CD4-positive, alpha-beta T cell (primary cell): ENCODE measurements at regions not wholly inside any gene's neighbourhood (a gene's known extent, or its start where the extent isn't known, plus 50 kb on each side); places are given as distances from the start of the nearest gene placed in this dataset.

ENCODE experiments used
- ATAC-seq: fragments of 200-7000 bp; cut with Tn5 transposase; one replicate; pipeline ENCODE4 v1.10.0; 2022; ENCODE audit warnings: mild to moderate bottlenecking; ENCODE audit not compliant: poor library complexity
- CTCF ChIA-PET: fragments of 350-600 bp; sonication (Branson Sonifier 250); formaldehyde crosslinking; loops from one replicate; lab custom pipeline; 2021; ENCODE audit warnings: antibody characterized with exemption, inconsistent platforms; lab: Charles Lee
- POLR2A ChIA-PET: fragments of 350-600 bp; sonication (Branson Sonifier 250); formaldehyde crosslinking; loops from one replicate; lab custom pipeline; 2021; ENCODE audit warnings: antibody characterized with exemption, inconsistent platforms; lab: Charles Lee
- DNase-seq, 14 experiments: peaks; one replicate each; pipeline ENCODE4 v3.0.0-alpha.2; 2013 to 2020; ENCODE audit warnings: mixed read lengths in 2 of 14
- H3K27ac ChIP-seq, 2 donors: one replicate each; pipeline versions ENCODE4 v1.5.1 to v1.7.0; 2013; ENCODE audit warnings: low read length in 2 of 2, low read depth in 1 of 2, mild to moderate bottlenecking in 1 of 2
- H3K27me3 ChIP-seq, 2 experiments: 1 replicate in 1 of 2; 2 replicates in 1 of 2; pipeline versions ENCODE4 v1.6.1 to v1.7.0; 2013; ENCODE audit warnings: low read length in 2 of 2, control low read depth in 1 of 2, mild to moderate bottlenecking in 1 of 2, moderate library complexity in 1 of 2; ENCODE audit not compliant: insufficient read depth in 2 of 2, control insufficient read depth in 1 of 2
- H3K36me3 ChIP-seq: one replicate; pipeline ENCODE4 v1.6.1; 2013; ENCODE audit warnings: low read length, control low read depth; ENCODE audit not compliant: insufficient read depth
- H3K4me1 ChIP-seq: one replicate; pipeline ENCODE4 v1.6.1; 2013; ENCODE audit warnings: low read length, control low read depth; ENCODE audit not compliant: insufficient read depth
- H3K4me3 ChIP-seq: one replicate; pipeline ENCODE4 v1.5.1; 2013; ENCODE audit warnings: mild to moderate bottlenecking, low read length, moderate library complexity
- H3K9me3 ChIP-seq, 2 experiments: 1 replicate in 1 of 2; 2 replicates in 1 of 2; pipeline versions ENCODE4 v1.6.1 to v1.7.0; 2013; ENCODE audit warnings: low read length in 2 of 2, mild to moderate bottlenecking in 2 of 2, control low read depth in 1 of 2, moderate library complexity in 1 of 2; ENCODE audit not compliant: control insufficient read depth in 1 of 2, insufficient read depth in 1 of 2
- H3K27ac Mint-ChIP-seq: one replicate; pipeline ENCODE4 v1.8.0; 2020; ENCODE audit warnings: mixed read lengths
- H3K27me3 Mint-ChIP-seq: one replicate; pipeline ENCODE4 v1.8.0; 2021; ENCODE audit warnings: mixed read lengths
- H3K36me3 Mint-ChIP-seq: one replicate; pipeline ENCODE4 v1.8.0; 2021; ENCODE audit warnings: low read depth, mixed read lengths
- H3K4me1 Mint-ChIP-seq: one replicate; pipeline ENCODE4 v1.8.0; 2021; ENCODE audit warnings: low read depth, mixed read lengths
- H3K4me3 Mint-ChIP-seq: one replicate; pipeline ENCODE4 v1.8.0; 2020; ENCODE audit warnings: mild to moderate bottlenecking, mixed read lengths
- H3K9me3 Mint-ChIP-seq: one replicate; pipeline ENCODE4 v1.8.0; 2020; ENCODE audit warnings: mixed read lengths
- CTCF ChIP-seq: fragments of 200-600 bp; IDR thresholded peaks from one replicate; pipeline ENCODE4 v1.8.0; 2022; ENCODE audit warnings: antibody characterized with exemption, mild to moderate bottlenecking
- intact Hi-C, 2 experiments: fragments of 100-400 bp; cut with DNase I in 1 of 2; cut with micrococcal nuclease in 1 of 2; formaldehyde crosslinking; loops; one replicate each; pipeline versions ENCODE4 v1.15.1 to v1.9.0; 2023 to 2025; cut with DNase I, micrococcal nuclease

GRCh38 chr4:128604204-128604603, 205.3 kb upstream of the JADE1 start:
- H3K4me1 ChIP-seq, result no peaks in the 10 kb centered on the region
- H3K4me3 ChIP-seq, result no peak overlapping the region
- POLR2A ChIA-PET, result no interaction called here
- H3K4me3 Mint-ChIP-seq, result no peak overlapping the region
- no peak overlapping the region for H3K27ac Mint-ChIP-seq
- H3K4me1 Mint-ChIP-seq, result no peaks in the 10 kb centered on the region
- no peak for DNase-seq
- no peak overlapping the region for H3K27ac ChIP-seq
- no peaks in the 10 kb centered on the region for H3K36me3 Mint-ChIP-seq
- H3K27me3 ChIP-seq, result no peaks in the 10 kb centered on the region
- intact Hi-C loops, result no loop called here
- peaks cover 3% of the 10 kb centered on the region for H3K27me3 Mint-ChIP-seq
- no peaks in the 10 kb centered on the region for H3K36me3 ChIP-seq
- no peak for TF ChIP-seq CTCF
- H3K9me3 ChIP-seq, result no peaks in the 10 kb centered on the region
- H3K9me3 Mint-ChIP-seq, result no peaks in the 10 kb centered on the region
- CTCF ChIA-PET, result interaction anchor here (0.7 kb wide), 1 partner anchor 14 kb away, joined by 4 read pairs; no protein-coding TSS in a partner anchor
- no peak for ATAC-seq

GRCh38 chr4:128603081-128603480, 206.4 kb upstream of the JADE1 start:
- Mint-ChIP-seq H3K36me3 (no peaks in the 10 kb centered on the region), H3K27ac (no peak overlapping the region), H3K9me3 (no peaks in the 10 kb centered on the region), H3K27me3 (peaks cover 12% of the 10 kb centered on the region), H3K4me3 (no peak overlapping the region), H3K4me1 (no peaks in the 10 kb centered on the region)
- no peak overlapping the region for H3K27ac ChIP-seq
- no peaks in the 10 kb centered on the region for H3K4me1 ChIP-seq
- no peaks in the 10 kb centered on the region for H3K36me3 ChIP-seq
- intact Hi-C loops, result no loop called here
- H3K4me3 ChIP-seq, result no peak overlapping the region
- no peaks in the 10 kb centered on the region for H3K27me3 ChIP-seq
- ChIA-PET POLR2A (no interaction called here), CTCF (no interaction called here)
- no peak for DNase-seq
- no peak for TF ChIP-seq CTCF
- no peak for ATAC-seq
- H3K9me3 ChIP-seq, result no peaks in the 10 kb centered on the region

DNA sequence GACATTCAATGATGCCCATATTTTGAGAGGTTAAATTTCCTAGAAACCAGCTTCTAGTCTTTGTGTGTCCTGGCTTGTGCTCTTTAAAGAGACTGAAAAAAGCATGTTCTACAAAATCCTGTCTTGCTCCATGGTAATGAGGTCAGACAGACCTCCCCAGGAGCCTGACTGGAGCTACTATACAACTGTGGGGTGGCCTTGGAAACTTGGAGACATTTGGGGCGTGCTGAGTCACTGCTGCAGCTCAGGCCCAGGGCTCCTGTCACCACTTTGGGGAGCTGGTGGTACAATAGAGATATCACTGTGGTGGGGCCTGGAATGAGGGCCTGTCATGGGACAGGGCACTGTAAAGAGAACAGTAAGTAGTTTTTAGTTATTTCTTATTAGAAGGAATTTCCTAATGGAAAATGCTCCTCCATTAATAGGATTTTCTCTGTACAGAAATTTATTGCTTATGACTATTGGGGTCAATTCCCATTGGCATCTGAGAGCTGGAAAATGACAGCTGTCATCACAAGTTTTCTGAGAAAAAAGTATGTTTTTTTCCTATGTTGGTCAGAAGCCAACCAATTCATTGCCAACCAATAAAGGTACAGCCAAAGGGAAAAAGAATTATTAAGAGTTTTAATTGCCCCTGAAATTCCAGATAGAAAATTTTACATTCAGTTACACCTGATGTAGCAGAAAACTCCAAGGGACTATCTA, 207.4 kb upstream of the JADE1 start:
- no peak for DNase-seq
- no peak for TF ChIP-seq CTCF
- no peak for ATAC-seq
- CTCF ChIA-PET, result interaction anchor here (0.6 kb wide), 1 partner anchor 25 kb away, joined by 3 read pairs; no protein-coding TSS in a partner anchor
- Mint-ChIP-seq H3K27me3 (peaks cover 12% of the 10 kb centered on the region), H3K36me3 (no peaks in the 10 kb centered on the region), H3K4me3 (no peak overlapping the region), H3K4me1 (no peaks in the 10 kb centered on the region), H3K9me3 (no peaks in the 10 kb centered on the region), H3K27ac (no peak overlapping the region)
- H3K36me3 ChIP-seq, result no peaks in the 10 kb centered on the region
- H3K9me3 ChIP-seq, result no peaks in the 10 kb centered on the region
- no peak overlapping the region for H3K4me3 ChIP-seq
- no peaks in the 10 kb centered on the region for H3K27me3 ChIP-seq
- intact Hi-C loops, result no loop called here
- no peak overlapping the region for H3K27ac ChIP-seq
- no peaks in the 10 kb centered on the region for H3K4me1 ChIP-seq
- POLR2A ChIA-PET, result no interaction called here
